Fibroblast of lung (primary cell): ENCODE measurements at regions not wholly inside any gene's neighbourhood (a gene's known extent, or its start where the extent isn't known, plus 50 kb on each side); places are given as distances from the start of the nearest gene placed in this dataset.
"Not testable (repeated sequence)": the region's sequence is repeated elsewhere in the genome, so short reads cannot be mapped to it uniquely, and the experiment has no call there.

ENCODE experiments used
- CTCF ChIP-seq, 2 donors: IDR thresholded peaks in 1 of 2; conservative IDR thresholded peaks in 1 of 2; 1 replicate in 1 of 2; 2 replicates in 1 of 2; pipeline ENCODE4 v1.5.1; 2011 to 2012; ENCODE audit warnings: low read length in 2 of 2, control low read depth in 1 of 2, inconsistent platforms in 1 of 2, low read depth in 1 of 2, mild to moderate bottlenecking in 1 of 2
- EZH2 ChIP-seq: IDR thresholded peaks from 2 replicates; pipeline ENCODE4 v1.5.1; 2012; ENCODE audit warnings: low read length, control low read depth, mild to moderate bottlenecking; ENCODE audit errors: missing control alignments

GRCh38 chr1:120654114-120654513 is 69.6 kb upstream of the NBPF26 start:
- not testable (repeated sequence) for TF ChIP-seq CTCF (conservative IDR thresholded peaks at IDR 0.05 in 1 of 2, IDR thresholded peaks at IDR 0.05 in 1 of 2; ENCODE audit: low read depth in 1 of 2, low read length in 2 of 2); EZH2
